Esophagus muscularis mucosa (tissue), 4 donors: ENCODE measurements at regions not wholly inside any gene's neighbourhood (a gene's known extent, or its start where the extent isn't known, plus 50 kb on each side); places are given as distances from the start of the nearest gene placed in this dataset.
A peak's percentile ranks its signal among the peaks of the same experiment; 100 is the strongest.

Experiments
- DNase-seq: peaks from one replicate; pipeline ENCODE4 v3.0.0-alpha.2; 2017; ENCODE audit errors: extremely low spot score
- H3K27ac ChIP-seq, 4 donors: fragments of 200-600 bp; sonication (generic); replicated peaks in 1 of 4; 1 replicate in 3 of 4; 2 replicates in 1 of 4; pipeline ENCODE4 v1.5.1; 2016 to 2019; ENCODE audit warnings: mild to moderate bottlenecking in 1 of 4
- H3K27me3 ChIP-seq, 4 donors: fragments of 200-600 bp; sonication (generic); one replicate each; pipeline versions ENCODE4 v1.5.1 to v1.6.0; 2016 to 2019
- H3K36me3 ChIP-seq, 4 donors: fragments of 200-600 bp; sonication (generic); one replicate each; pipeline ENCODE4 v1.5.1; 2016 to 2019
- H3K4me1 ChIP-seq, 4 donors: fragments of 200-600 bp; sonication (generic); one replicate each; pipeline ENCODE4 v1.5.1; 2016 to 2019
- H3K4me3 ChIP-seq, 4 donors: fragments of 200-600 bp; sonication (generic); 1 replicate in 2 of 4; 2 replicates in 2 of 4; pipeline ENCODE4 v1.5.1; 2016 to 2019; ENCODE audit warnings: mild to moderate bottlenecking in 4 of 4, moderate library complexity in 1 of 4
- H3K9me3 ChIP-seq, 4 donors: fragments of 200-600 bp; sonication (generic); 1 replicate in 3 of 4; 2 replicates in 1 of 4; pipeline ENCODE4 v1.5.1; 2016 to 2019
- EP300 ChIP-seq: sonication (generic); formaldehyde crosslinking; IDR thresholded peaks from one replicate; pipeline ENCODE4 v1.6.1; 2017; ENCODE audit warnings: antibody characterized with exemption
- POLR2A ChIP-seq: fragments of 450-650 bp; IDR thresholded peaks from one replicate; pipeline ENCODE4 v1.6.1; 2017; ENCODE audit warnings: antibody characterized with exemption, moderate library complexity, mild to moderate bottlenecking, low read depth
- POLR2AphosphoS5 ChIP-seq, 2 donors: sonication (generic); formaldehyde crosslinking; IDR thresholded peaks; one replicate each; pipeline ENCODE4 v1.6.1; 2017; ENCODE audit warnings: antibody characterized with exemption in 2 of 2
- WGBS: methylation state at CpG from one replicate; pipeline ENCODE4 v1.1.5; 2018; 5-methylcytosine and 5-hydroxymethylcytosine counted together
- intact Hi-C: fragments of 100-400 bp; cut with DNase I; formaldehyde crosslinking; loops from one replicate; pipeline ENCODE4 v1.15.1; 2023
- TF ChIP-seq, protein P1 (sequence below), 3 experiments: fragments of 200-600 bp in 2 of 3; fragments of 450-650 bp in 1 of 3; sonication (generic) in 2 of 3; IDR thresholded peaks; one replicate each; pipeline ENCODE4 v1.5.1; 2017 to 2019; ENCODE audit warnings: antibody characterized with exemption in 3 of 3, mild to moderate bottlenecking in 2 of 3, moderate library complexity in 1 of 3

- no peak for TF ChIP-seq EP300
- TF ChIP-seq, protein P1, sequence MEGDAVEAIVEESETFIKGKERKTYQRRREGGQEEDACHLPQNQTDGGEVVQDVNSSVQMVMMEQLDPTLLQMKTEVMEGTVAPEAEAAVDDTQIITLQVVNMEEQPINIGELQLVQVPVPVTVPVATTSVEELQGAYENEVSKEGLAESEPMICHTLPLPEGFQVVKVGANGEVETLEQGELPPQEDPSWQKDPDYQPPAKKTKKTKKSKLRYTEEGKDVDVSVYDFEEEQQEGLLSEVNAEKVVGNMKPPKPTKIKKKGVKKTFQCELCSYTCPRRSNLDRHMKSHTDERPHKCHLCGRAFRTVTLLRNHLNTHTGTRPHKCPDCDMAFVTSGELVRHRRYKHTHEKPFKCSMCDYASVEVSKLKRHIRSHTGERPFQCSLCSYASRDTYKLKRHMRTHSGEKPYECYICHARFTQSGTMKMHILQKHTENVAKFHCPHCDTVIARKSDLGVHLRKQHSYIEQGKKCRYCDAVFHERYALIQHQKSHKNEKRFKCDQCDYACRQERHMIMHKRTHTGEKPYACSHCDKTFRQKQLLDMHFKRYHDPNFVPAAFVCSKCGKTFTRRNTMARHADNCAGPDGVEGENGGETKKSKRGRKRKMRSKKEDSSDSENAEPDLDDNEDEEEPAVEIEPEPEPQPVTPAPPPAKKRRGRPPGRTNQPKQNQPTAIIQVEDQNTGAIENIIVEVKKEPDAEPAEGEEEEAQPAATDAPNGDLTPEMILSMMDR (IDR thresholded peaks at IDR 0.05) = no peak
- TF ChIP-seq POLR2A = no peak
- TF ChIP-seq POLR2AphosphoS5 (IDR thresholded peaks at IDR 0.05) = no peak
- Histone ChIP-seq H3K4me1 (no peaks in the 10 kb centered on the region), H3K36me3 (no peaks in the 10 kb centered on the region), H3K27me3 (no peaks in the 10 kb centered on the region), H3K4me3 (no peak overlapping the region), H3K9me3 (peaks cover 0 to 10% (median 0%) of the 10 kb centered on the region in 4 donors), H3K27ac (no peak overlapping the region)
- intact Hi-C loops = no loop called here
- DNase-seq = peak; percentile 31
Measured at GRCh38 chr19:27868007-27868406, 1344.9 kb downstream of the UQCRFS1 start.

GRCh38 chr19:27865927-27866777 lies 1346.8 kb downstream of the UQCRFS1 start:
- peaks cover 0 to 20% (median 10%) of the 10 kb centered on the region in 4 donors for H3K9me3 ChIP-seq
- TF ChIP-seq, protein P1 (IDR thresholded peaks at IDR 0.05) = no peak
- TF ChIP-seq POLR2AphosphoS5 (IDR thresholded peaks at IDR 0.05) (no peak), POLR2A (no peak)
- WGBS = 72% methylated on average over 6 of the region's 6 CpGs
- H3K27ac ChIP-seq = no peak overlapping the region
- no peaks in the 10 kb centered on the region for H3K27me3 ChIP-seq
- no peaks in the 10 kb centered on the region for H3K36me3 ChIP-seq
- H3K4me1 ChIP-seq = no peaks in the 10 kb centered on the region
- intact Hi-C loops = no loop called here
- peak; percentile 31 for DNase-seq
- no peak overlapping the region for H3K4me3 ChIP-seq

DNA sequence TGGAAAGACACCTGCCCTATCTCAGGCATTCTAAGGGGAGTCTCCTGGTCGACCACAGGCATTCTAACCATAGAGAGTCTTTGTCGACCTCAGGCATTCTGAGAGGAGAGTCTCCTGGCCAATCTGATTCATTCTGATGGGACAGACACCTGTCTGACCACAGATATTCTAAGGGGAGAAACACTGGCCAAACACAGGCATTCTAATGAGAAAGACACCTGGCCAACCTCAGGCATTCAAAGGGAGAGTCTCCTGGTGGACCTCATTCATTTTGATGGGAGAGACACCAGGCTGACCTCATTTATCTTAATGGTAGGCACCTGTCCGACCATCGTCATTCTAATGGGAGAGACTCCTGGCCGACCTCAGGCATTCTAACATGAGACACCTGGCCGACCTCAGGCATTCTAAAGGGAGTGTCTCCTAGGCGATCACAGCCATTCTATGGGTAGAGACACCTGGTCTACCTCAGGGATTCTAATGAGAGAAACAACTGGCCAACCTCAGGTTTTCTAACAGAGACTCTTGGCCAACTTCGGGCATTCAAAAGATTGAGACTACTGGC lies 1351.5 kb downstream of the UQCRFS1 start:
- Histone ChIP-seq H3K27me3 (no peaks in the 10 kb centered on the region), H3K4me3 (no peak overlapping the region), H3K36me3 (no peaks in the 10 kb centered on the region), H3K9me3 (peaks cover 0 to 66% (median 57%) of the 10 kb centered on the region in 4 donors), H3K4me1 (no peaks in the 10 kb centered on the region), H3K27ac (no peak overlapping the region)
- DNase-seq = peak; percentile 70
- TF ChIP-seq POLR2AphosphoS5 (IDR thresholded peaks at IDR 0.05) (no peak), EP300 (no peak), POLR2A (no peak)
- TF ChIP-seq, protein P1 (IDR thresholded peaks at IDR 0.05) = no peak
- 73% methylated on average over 6 of the region's 8 CpGs for WGBS
- intact Hi-C loops = no loop called here

DNA sequence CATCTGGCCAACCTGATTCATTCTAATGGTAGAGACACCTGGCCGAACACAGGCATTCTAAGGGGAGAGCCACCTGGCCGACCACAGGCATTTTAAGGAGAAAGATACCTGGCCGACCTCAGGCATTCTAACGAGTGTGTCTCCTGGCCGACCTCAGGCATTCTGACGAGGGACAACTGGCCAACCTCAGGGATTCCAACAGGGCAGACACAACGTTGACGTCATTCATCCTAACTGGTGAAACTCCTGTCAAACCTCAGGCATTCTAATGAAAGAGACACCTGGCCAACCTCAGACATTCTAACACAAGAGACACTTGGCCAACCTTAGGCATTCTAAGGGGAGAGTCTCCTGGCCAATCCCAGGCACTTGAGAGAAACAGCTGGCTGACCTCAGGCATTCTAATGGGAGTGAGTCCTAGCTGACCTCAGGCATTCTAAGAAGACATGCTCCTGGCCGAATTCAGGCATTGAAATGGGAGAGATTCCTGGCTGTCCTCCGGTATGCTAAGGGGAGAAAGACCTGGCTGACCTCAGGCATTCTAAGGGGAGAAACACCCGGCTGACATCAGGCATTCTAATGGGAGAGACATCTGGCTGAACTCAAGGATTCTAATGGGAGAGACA lies 1352.5 kb downstream of the UQCRFS1 start:
- H3K4me1 ChIP-seq = no peaks in the 10 kb centered on the region
- intact Hi-C loops = no loop called here
- no peaks in the 10 kb centered on the region for H3K36me3 ChIP-seq
- peaks cover 0 to 70% (median 61%) of the 10 kb centered on the region in 4 donors for H3K9me3 ChIP-seq
- no peak overlapping the region for H3K4me3 ChIP-seq
- H3K27me3 ChIP-seq = no peaks in the 10 kb centered on the region
- WGBS = 86% methylated on average over 11 of the region's 11 CpGs
- no peak overlapping the region for H3K27ac ChIP-seq
- peak; percentile 86 for DNase-seq
- TF ChIP-seq EP300 (no peak), POLR2A (no peak), POLR2AphosphoS5 (IDR thresholded peaks at IDR 0.05) (no peak)
- TF ChIP-seq, protein P1 (IDR thresholded peaks at IDR 0.05) = no peak
